CD14-positive monocyte (primary cell): ENCODE measurements at regions not wholly inside any gene's neighbourhood (a gene's known extent, or its start where the extent isn't known, plus 50 kb on each side); places are given as distances from the start of the nearest gene placed in this dataset.
A peak's percentile ranks its signal among the peaks of the same experiment; 100 is the strongest.

Experiments used
- DNase-seq, 3 donors: peaks; one replicate each; pipeline ENCODE4 v3.0.0-alpha.2; 2011 to 2022
- H2AFZ ChIP-seq: 2 replicates; pipeline ENCODE4 v1.6.0; 2012; ENCODE audit warnings: mild to moderate bottlenecking, low read depth, low read length, inconsistent platforms; ENCODE audit not compliant: insufficient read depth, poor library complexity, severe bottlenecking
- H3K27ac ChIP-seq, 2 donors: 1 replicate in 1 of 2; 2 replicates in 1 of 2; pipeline ENCODE4 v1.5.1; 2012 to 2013; ENCODE audit warnings: low read length in 2 of 2, control low read depth in 1 of 2, inconsistent platforms in 1 of 2, low read depth in 1 of 2, mild to moderate bottlenecking in 1 of 2
- H3K27me3 ChIP-seq, 2 donors: one replicate each; pipeline versions ENCODE4 v1.6.0 to v1.6.1; 2011 to 2013; ENCODE audit warnings: low read length in 2 of 2; ENCODE audit not compliant: control insufficient read depth in 2 of 2, insufficient read depth in 2 of 2
- H3K36me3 ChIP-seq, 2 donors: replicated peaks in 1 of 2; 1 replicate in 1 of 2; 2 replicates in 1 of 2; pipeline versions ENCODE4 v1.5.1 to v1.6.1; 2012 to 2013; ENCODE audit warnings: low read length in 2 of 2, control low read depth in 1 of 2, inconsistent platforms in 1 of 2, mild to moderate bottlenecking in 1 of 2; ENCODE audit not compliant: insufficient read depth in 2 of 2, control insufficient read depth in 1 of 2
- H3K4me1 ChIP-seq, 2 donors: 1 replicate in 1 of 2; 2 replicates in 1 of 2; pipeline versions ENCODE4 v1.5.1 to v1.6.1; 2012 to 2013; ENCODE audit warnings: low read length in 2 of 2, control low read depth in 1 of 2, inconsistent platforms in 1 of 2, mild to moderate bottlenecking in 1 of 2, moderate library complexity in 1 of 2; ENCODE audit not compliant: insufficient read depth in 2 of 2, control insufficient read depth in 1 of 2
- H3K4me2 ChIP-seq: replicated peaks from 2 replicates; pipeline ENCODE3; 2012; ENCODE audit warnings: low read length, moderate library complexity, mild to moderate bottlenecking; ENCODE audit not compliant: poor library complexity, severe bottlenecking; ENCODE audit errors: extremely low read depth
- H3K4me3 ChIP-seq, 3 experiments: fragments of 200-600 bp in 1 of 3; sonication (generic) in 1 of 3; replicated peaks in 1 of 3; 1 replicate in 2 of 3; 2 replicates in 1 of 3; pipeline ENCODE4 v1.5.1; 2011 to 2013; ENCODE audit warnings: low read length in 3 of 3, mild to moderate bottlenecking in 3 of 3, control low read depth in 2 of 3, low read depth in 2 of 3, inconsistent platforms in 1 of 3, moderate library complexity in 1 of 3
- H3K79me2 ChIP-seq: 2 replicates; pipeline ENCODE4 v1.6.0; 2012; ENCODE audit warnings: mild to moderate bottlenecking, control low read depth, inconsistent platforms, low read length, moderate library complexity; ENCODE audit not compliant: insufficient read depth
- H3K9ac ChIP-seq: 2 replicates; pipeline ENCODE4 v1.6.0; 2017; ENCODE audit warnings: low read length, mild to moderate bottlenecking; ENCODE audit not compliant: insufficient read depth, poor library complexity, severe bottlenecking
- H3K9me3 ChIP-seq, 2 donors: replicated peaks in 1 of 2; 1 replicate in 1 of 2; 2 replicates in 1 of 2; pipeline versions ENCODE4 v1.5.1 to v1.6.1; 2012 to 2013; ENCODE audit warnings: low read length in 2 of 2, control low read depth in 1 of 2; ENCODE audit not compliant: control insufficient read depth in 1 of 2, insufficient read depth in 1 of 2
- H4K20me1 ChIP-seq: 2 replicates; pipeline ENCODE4 v1.6.0; 2012; ENCODE audit warnings: mild to moderate bottlenecking, low read length, control low read depth, moderate library complexity; ENCODE audit not compliant: insufficient read depth
- H3K27ac Mint-ChIP-seq, 7 donors: one replicate each; pipeline ENCODE4 v1.8.0; 2020; ENCODE audit warnings: mild to moderate bottlenecking in 7 of 7, mixed read lengths in 7 of 7, moderate library complexity in 6 of 7, inconsistent platforms in 2 of 7
- H3K27me3 Mint-ChIP-seq, 3 donors: one replicate each; pipeline ENCODE4 v1.8.0; 2021 to 2022; ENCODE audit warnings: low read depth in 3 of 3, mild to moderate bottlenecking in 3 of 3, mixed read lengths in 3 of 3, moderate library complexity in 3 of 3, inconsistent platforms in 1 of 3
- H3K36me3 Mint-ChIP-seq, 2 donors: one replicate each; pipeline ENCODE4 v1.8.0; 2020; ENCODE audit warnings: mixed read lengths in 2 of 2, inconsistent platforms in 1 of 2, mild to moderate bottlenecking in 1 of 2
- H3K4me1 Mint-ChIP-seq: one replicate; pipeline ENCODE4 v1.8.0; 2020; ENCODE audit warnings: mild to moderate bottlenecking, mixed read lengths
- H3K4me3 Mint-ChIP-seq, 2 donors: one replicate each; pipeline ENCODE4 v1.8.0; 2020; ENCODE audit warnings: mild to moderate bottlenecking in 2 of 2, mixed read lengths in 2 of 2, moderate library complexity in 1 of 2
- H3K9me3 Mint-ChIP-seq, 7 donors: one replicate each; pipeline ENCODE4 v1.8.0; 2020 to 2022; ENCODE audit warnings: mixed read lengths in 7 of 7, mild to moderate bottlenecking in 6 of 7, moderate library complexity in 6 of 7, inconsistent platforms in 2 of 7
- WGBS: methylation state at CpG from one replicate; pipeline ENCODE4 v1.1.5; 2013; ENCODE audit warnings: missing lambda C conversion rate; ENCODE audit not compliant: insufficient coverage; 5-methylcytosine and 5-hydroxymethylcytosine counted together
- intact Hi-C, 2 donors: fragments of 100-400 bp; cut with micrococcal nuclease; formaldehyde crosslinking; loops; one replicate each; pipeline versions ENCODE4 v1.15.0 to v1.15.1; 2023
- TF ChIP-seq, protein P1 (sequence below): fragments of 200-600 bp; IDR thresholded peaks from one replicate; pipeline ENCODE4 v1.8.0; 2022; ENCODE audit warnings: antibody characterized with exemption, mild to moderate bottlenecking

- Histone ChIP-seq H3K4me1 (peaks cover 21 to 24% of the 10 kb centered on the region in 2 donors), H4K20me1 (no peaks in the 10 kb centered on the region), H3K36me3 (no peaks in the 10 kb centered on the region), H3K79me2 (no peaks in the 10 kb centered on the region), H3K9ac (no peak overlapping the region), H3K27me3 (peaks cover 30 to 38% of the 10 kb centered on the region in 2 donors), H3K9me3 (peaks cover 12 to 24% of the 10 kb centered on the region in 2 donors), H3K4me3 (peak overlapping the region in 1 of 3 experiments; percentile 24), H3K27ac (peak overlapping the region; percentile 41 to 50), H2AFZ (peak overlapping the region; percentile 37), H3K4me2 (peak overlapping the region; percentile 33)
- H3K27ac Mint-ChIP-seq = peak overlapping the region; percentile 83 to 91 (median 84)
- intact Hi-C loops = no loop called here
- peaks cover 0 to 5% of the 10 kb centered on the region in 2 donors for H3K36me3 Mint-ChIP-seq
- peak; percentile 78 to 91 (median 85) for DNase-seq
- WGBS = 8% methylated on average over 8 of the region's 9 CpGs
- TF ChIP-seq, protein P1, sequence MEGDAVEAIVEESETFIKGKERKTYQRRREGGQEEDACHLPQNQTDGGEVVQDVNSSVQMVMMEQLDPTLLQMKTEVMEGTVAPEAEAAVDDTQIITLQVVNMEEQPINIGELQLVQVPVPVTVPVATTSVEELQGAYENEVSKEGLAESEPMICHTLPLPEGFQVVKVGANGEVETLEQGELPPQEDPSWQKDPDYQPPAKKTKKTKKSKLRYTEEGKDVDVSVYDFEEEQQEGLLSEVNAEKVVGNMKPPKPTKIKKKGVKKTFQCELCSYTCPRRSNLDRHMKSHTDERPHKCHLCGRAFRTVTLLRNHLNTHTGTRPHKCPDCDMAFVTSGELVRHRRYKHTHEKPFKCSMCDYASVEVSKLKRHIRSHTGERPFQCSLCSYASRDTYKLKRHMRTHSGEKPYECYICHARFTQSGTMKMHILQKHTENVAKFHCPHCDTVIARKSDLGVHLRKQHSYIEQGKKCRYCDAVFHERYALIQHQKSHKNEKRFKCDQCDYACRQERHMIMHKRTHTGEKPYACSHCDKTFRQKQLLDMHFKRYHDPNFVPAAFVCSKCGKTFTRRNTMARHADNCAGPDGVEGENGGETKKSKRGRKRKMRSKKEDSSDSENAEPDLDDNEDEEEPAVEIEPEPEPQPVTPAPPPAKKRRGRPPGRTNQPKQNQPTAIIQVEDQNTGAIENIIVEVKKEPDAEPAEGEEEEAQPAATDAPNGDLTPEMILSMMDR = no peak
- H3K4me3 Mint-ChIP-seq = peak overlapping the region; percentile 6 to 53
- H3K4me1 Mint-ChIP-seq = peaks cover 25% of the 10 kb centered on the region
- peaks cover 6 to 28% (median 21%) of the 10 kb centered on the region in 7 donors for H3K9me3 Mint-ChIP-seq
- peaks cover 14 to 25% (median 25%) of the 10 kb centered on the region in 3 donors for H3K27me3 Mint-ChIP-seq
Observed at GRCh38 chr12:3363608-3364007, 127.4 kb upstream of the PRMT8 start.

GRCh38 chr12:3364226-3364625, 126.8 kb upstream of the PRMT8 start:
- Mint-ChIP-seq H3K27me3 (peaks cover 14 to 25% (median 25%) of the 10 kb centered on the region in 3 donors), H3K36me3 (peaks cover 0 to 5% of the 10 kb centered on the region in 2 donors), H3K27ac (peak overlapping the region in 6 of 7 donors; percentile 42 to 85 (median 82)), H3K4me3 (peak overlapping the region in 1 of 2 donors; percentile 39), H3K4me1 (peaks cover 25% of the 10 kb centered on the region), H3K9me3 (peaks cover 6 to 28% (median 21%) of the 10 kb centered on the region in 7 donors)
- DNase-seq = no peak
- peak overlapping the region in 1 of 2 donors; percentile 41 for H3K27ac ChIP-seq
- H3K36me3 ChIP-seq = no peaks in the 10 kb centered on the region
- H4K20me1 ChIP-seq = no peaks in the 10 kb centered on the region
- no peak overlapping the region for H3K9ac ChIP-seq
- H3K4me1 ChIP-seq = peaks cover 21 to 24% of the 10 kb centered on the region in 2 donors
- TF ChIP-seq, protein P1 = no peak
- H2AFZ ChIP-seq = no peak overlapping the region
- intact Hi-C loops = no loop called here
- H3K9me3 ChIP-seq = peaks cover 12 to 24% of the 10 kb centered on the region in 2 donors
- peaks cover 30 to 43% of the 10 kb centered on the region in 2 donors for H3K27me3 ChIP-seq
- WGBS = 100% methylated on average over 4 of the region's 5 CpGs
- H3K4me3 ChIP-seq = no peak overlapping the region
- no peak overlapping the region for H3K4me2 ChIP-seq
- no peaks in the 10 kb centered on the region for H3K79me2 ChIP-seq
